H1 (cell line): ENCODE measurements at regions not wholly inside any gene's neighbourhood (a gene's known extent, or its start where the extent isn't known, plus 50 kb on each side); places are given as distances from the start of the nearest gene placed in this dataset.

Source experiments
- CTCF ChIA-PET: fragments of 300-600 bp; sonication (Branson Sonifier 250); formaldehyde crosslinking; loops from one replicate; lab custom pipeline; 2021; ENCODE audit not compliant: partially characterized antibody; lab: Charles Lee
- POLR2A ChIA-PET: fragments of 300-600 bp; sonication (Branson Sonifier 250); formaldehyde crosslinking; loops from one replicate; lab custom pipeline; 2021; ENCODE audit warnings: inconsistent platforms; ENCODE audit not compliant: partially characterized antibody; lab: Charles Lee
- DNase-seq, 2 experiments: peaks; one replicate each; pipeline versions ENCODE4 v3.0.0 to v3.0.0-alpha.2; 2010 to 2022; ENCODE audit warnings: low spot score in 2 of 2, low read depth in 1 of 2, mixed read lengths in 1 of 2
- FAIRE-seq: peaks from 2 replicates; lab custom pipeline; 2011; peaks lifted over from hg19 to GRCh38; lab: Jason Lieb, UNC
- H2AFZ ChIP-seq: 2 replicates; pipeline ENCODE4 v1.8.1; 2012; ENCODE audit warnings: low read length, inconsistent platforms
- H2AK5ac ChIP-seq: 2 replicates; pipeline ENCODE4 v1.6.1; 2013; ENCODE audit warnings: low read depth, low read length
- H2BK120ac ChIP-seq: replicated peaks from 2 replicates; pipeline ENCODE3; 2013; ENCODE audit warnings: low read depth, low read length, inconsistent platforms
- H2BK12ac ChIP-seq: 2 replicates; pipeline ENCODE4 v1.6.1; 2013; ENCODE audit warnings: low read depth, low read length
- H2BK15ac ChIP-seq: 2 replicates; pipeline ENCODE4 v1.6.1; 2013; ENCODE audit warnings: low read length
- H2BK20ac ChIP-seq: 2 replicates; pipeline ENCODE4 v1.6.1; 2013; ENCODE audit warnings: low read length
- H2BK5ac ChIP-seq: 2 replicates; pipeline ENCODE4 v1.6.1; 2013; ENCODE audit warnings: low read depth, low read length
- H3K14ac ChIP-seq: 2 replicates; pipeline ENCODE4 v1.6.1; 2013; ENCODE audit warnings: inconsistent platforms; ENCODE audit not compliant: insufficient read length
- H3K18ac ChIP-seq: 2 replicates; pipeline ENCODE4 v1.6.1; 2013; ENCODE audit warnings: low read length; ENCODE audit errors: extremely low read depth
- H3K23ac ChIP-seq: 2 replicates; pipeline ENCODE4 v1.6.1; 2013; ENCODE audit warnings: inconsistent platforms; ENCODE audit not compliant: insufficient read length
- H3K23me2 ChIP-seq: 2 replicates; pipeline ENCODE4 v1.6.1; 2013; ENCODE audit warnings: low read depth, low read length
- H3K27ac ChIP-seq: 2 replicates; pipeline ENCODE4 v1.6.1; 2011; ENCODE audit warnings: low read depth, low read length, inconsistent platforms
- H3K27me3 ChIP-seq, 4 experiments: replicated peaks in 1 of 4; 1 replicate in 1 of 4; 2 replicates in 3 of 4; pipeline versions ENCODE4 v1.6.1 to v1.8.1; 2011 to 2013; ENCODE audit warnings: low read length in 3 of 4, mild to moderate bottlenecking in 3 of 4, inconsistent platforms in 2 of 4, mixed read lengths in 2 of 4, moderate library complexity in 1 of 4; ENCODE audit not compliant: control insufficient read depth in 3 of 4, insufficient read depth in 3 of 4; ENCODE audit errors: extremely low read depth in 1 of 4
- H3K36me3 ChIP-seq, 4 experiments: 2 replicates each; pipeline versions ENCODE4 v1.6.1 to v1.8.1; 2011 to 2013; ENCODE audit warnings: mild to moderate bottlenecking in 4 of 4, low read length in 3 of 4, moderate library complexity in 2 of 4, control low read depth in 1 of 4, inconsistent platforms in 1 of 4; ENCODE audit not compliant: insufficient read depth in 4 of 4, control insufficient read depth in 2 of 4
- H3K4ac ChIP-seq: replicated peaks from 2 replicates; pipeline ENCODE3; 2013; ENCODE audit warnings: low read length, low read depth, mixed read lengths, inconsistent platforms; ENCODE audit not compliant: insufficient read length
- H3K4me1 ChIP-seq, 4 experiments: replicated peaks in 1 of 4; 1 replicate in 1 of 4; 2 replicates in 3 of 4; pipeline versions ENCODE4 v1.6.1 to v1.8.1; 2011 to 2013; ENCODE audit warnings: low read length in 3 of 4, inconsistent platforms in 2 of 4, mixed read lengths in 1 of 4; ENCODE audit not compliant: insufficient read depth in 4 of 4, control insufficient read depth in 3 of 4
- H3K4me2 ChIP-seq, 2 experiments: 2 replicates each; pipeline versions ENCODE4 v1.6.1 to v1.8.1; 2011 to 2013; ENCODE audit warnings: low read depth in 2 of 2, low read length in 2 of 2, control low read depth in 1 of 2, inconsistent platforms in 1 of 2, mild to moderate bottlenecking in 1 of 2; ENCODE audit not compliant: insufficient read depth in 1 of 2
- H3K4me3 ChIP-seq, 4 experiments: fragments of 200-600, 300-600 bp in 1 of 4; sonication (generic), shearing (Covaris generic), sonication (Bioruptor Twin) in 1 of 4; 2 replicates each; pipeline versions ENCODE4 v1.5.1 to v1.8.1; 2011 to 2016; ENCODE audit warnings: low read length in 4 of 4, low read depth in 3 of 4, control low read depth in 2 of 4, inconsistent platforms in 2 of 4, mild to moderate bottlenecking in 2 of 4, mixed read lengths in 1 of 4, moderate library complexity in 1 of 4; ENCODE audit not compliant: insufficient read depth in 2 of 4; ENCODE audit errors: extremely low read depth in 1 of 4
- H3K56ac ChIP-seq: replicated peaks from 2 replicates; pipeline ENCODE3; 2013; ENCODE audit warnings: low read depth, mild to moderate bottlenecking, mixed read lengths, low read length, inconsistent platforms; ENCODE audit not compliant: insufficient read length
- H3K79me1 ChIP-seq: 2 replicates; pipeline ENCODE4 v1.6.1; 2013; ENCODE audit warnings: low read depth, low read length, control low read depth
- H3K79me2 ChIP-seq, 2 experiments: 2 replicates each; pipeline versions ENCODE4 v1.6.1 to v1.8.1; 2012 to 2013; ENCODE audit warnings: low read length in 2 of 2, mild to moderate bottlenecking in 2 of 2, inconsistent platforms in 1 of 2; ENCODE audit not compliant: insufficient read depth in 2 of 2, control insufficient read depth in 1 of 2
- H3K9ac ChIP-seq, 4 experiments: replicated peaks in 1 of 4; 1 replicate in 1 of 4; 2 replicates in 3 of 4; pipeline versions ENCODE4 v1.6.1 to v1.8.1; 2011 to 2013; ENCODE audit warnings: low read depth in 3 of 4, low read length in 3 of 4, control low read depth in 2 of 4, mild to moderate bottlenecking in 2 of 4, moderate library complexity in 2 of 4, inconsistent platforms in 1 of 4; ENCODE audit errors: extremely low read depth in 1 of 4
- H3K9me3 ChIP-seq, 2 experiments: 2 replicates each; pipeline versions ENCODE4 v1.6.1 to v1.8.1; 2012 to 2013; ENCODE audit warnings: mild to moderate bottlenecking in 2 of 2, moderate library complexity in 2 of 2, control low read depth in 1 of 2, inconsistent platforms in 1 of 2, low read depth in 1 of 2, low read length in 1 of 2, mixed read lengths in 1 of 2; ENCODE audit not compliant: insufficient read depth in 2 of 2
- H4K20me1 ChIP-seq, 2 experiments: replicated peaks in 1 of 2; 2 replicates each; pipeline versions ENCODE3 to v1.8.1; 2011 to 2013; ENCODE audit warnings: inconsistent platforms in 2 of 2, low read length in 2 of 2, mild to moderate bottlenecking in 1 of 2; ENCODE audit not compliant: insufficient read depth in 2 of 2, control insufficient read depth in 1 of 2
- H4K5ac ChIP-seq: 2 replicates; pipeline ENCODE4 v1.6.1; 2013; ENCODE audit warnings: low read length, low read depth, mixed read lengths, inconsistent platforms; ENCODE audit not compliant: insufficient read length
- H4K8ac ChIP-seq: 2 replicates; pipeline ENCODE4 v1.8.0; 2013; ENCODE audit warnings: mild to moderate bottlenecking, moderate library complexity, low read length, inconsistent platforms; ENCODE audit not compliant: insufficient read depth; ENCODE audit errors: extremely low read depth
- H4K91ac ChIP-seq: replicated peaks from 2 replicates; pipeline ENCODE3; 2013; ENCODE audit warnings: low read length, mixed read lengths, inconsistent platforms; ENCODE audit not compliant: insufficient read length
- BCL11A ChIP-seq, 2 experiments: IDR thresholded peaks; one replicate each; pipeline ENCODE4 v1.6.1; 2011; ENCODE audit warnings: low read depth in 2 of 2, low read length in 2 of 2, mild to moderate bottlenecking in 2 of 2
- CBX8 ChIP-seq: fragments of 300-800, 300-1000 bp; sonication (generic); IDR thresholded peaks from 2 replicates; pipeline ENCODE4 v1.7.1; 2016; ENCODE audit warnings: low read depth, low read length, borderline replicate concordance
- FOSL1 ChIP-seq: IDR thresholded peaks from 2 replicates; pipeline ENCODE4 v1.6.1; 2011; ENCODE audit warnings: mild to moderate bottlenecking, low read depth, low read length, moderate library complexity; ENCODE audit not compliant: insufficient read depth
- GABPA ChIP-seq: IDR thresholded peaks from 2 replicates; pipeline ENCODE4 v1.6.1; 2011; ENCODE audit warnings: mild to moderate bottlenecking, low read length, moderate library complexity, borderline replicate concordance; ENCODE audit not compliant: insufficient read depth
- JUN ChIP-seq: IDR thresholded peaks from 2 replicates; pipeline ENCODE4 v1.6.1; 2011; ENCODE audit warnings: low read depth, mild to moderate bottlenecking, improper control_type of control experiment, low read length
- KDM1A ChIP-seq: fragments of 200-600, 300-600 bp; sonication (generic); IDR thresholded peaks from 2 replicates; pipeline ENCODE4 v1.7.1; 2016; ENCODE audit warnings: mild to moderate bottlenecking, low read length, borderline replicate concordance
- MAX ChIP-seq: IDR thresholded peaks from 2 replicates; pipeline ENCODE4 v1.6.1; 2012; ENCODE audit warnings: inconsistent platforms
- RAD21 ChIP-seq, 2 experiments: IDR thresholded peaks in 1 of 2; conservative IDR thresholded peaks in 1 of 2; 2 replicates each; pipeline ENCODE4 v1.6.1; 2011; ENCODE audit warnings: low read depth in 2 of 2, low read length in 2 of 2, improper control_type of control experiment in 1 of 2, inconsistent platforms in 1 of 2, mild to moderate bottlenecking in 1 of 2, moderate library complexity in 1 of 2
- RBBP5 ChIP-seq: IDR thresholded peaks from 2 replicates; pipeline ENCODE4 v1.7.1; 2012; ENCODE audit warnings: low read depth, mild to moderate bottlenecking, inconsistent platforms, low read length, moderate library complexity, borderline replicate concordance
- RNF2 ChIP-seq: fragments of 200-900, 300-1000 bp; sonication (generic); IDR thresholded peaks from 2 replicates; pipeline ENCODE4 v1.7.1; 2016; ENCODE audit warnings: borderline replicate concordance, low read depth, mild to moderate bottlenecking, antibody characterized with exemption, low read length; ENCODE audit not compliant: poor library complexity, severe bottlenecking; ENCODE audit errors: missing control alignments
- SIN3A ChIP-seq, 2 experiments: IDR thresholded peaks in 1 of 2; conservative IDR thresholded peaks in 1 of 2; 2 replicates each; pipeline ENCODE4 v1.6.1; 2011 to 2012; ENCODE audit warnings: low read length in 2 of 2, improper control_type of control experiment in 1 of 2, low read depth in 1 of 2, mild to moderate bottlenecking in 1 of 2
- SIX5 ChIP-seq: IDR thresholded peaks from 2 replicates; pipeline ENCODE4 v1.6.1; 2011; ENCODE audit warnings: mild to moderate bottlenecking, low read depth, low read length
- WGBS, 2 experiments: shearing (Covaris generic) in 1 of 2; methylation state at CpG; one replicate each; pipeline versions ENCODE4 v1.1.6 to v1.1.7; 2013 to 2015; ENCODE audit warnings: low lambda C conversion rate in 2 of 2, mixed read lengths in 2 of 2, inconsistent platforms in 1 of 2, low coverage in 1 of 2, missing lambda C conversion rate in 1 of 2; ENCODE audit not compliant: insufficient replicate concordance in 2 of 2, insufficient coverage in 1 of 2, insufficient read length in 1 of 2; ENCODE audit errors: extremely low coverage in 1 of 2, missing lambda C conversion rate in 1 of 2; 5-methylcytosine and 5-hydroxymethylcytosine counted together
- TF ChIP-seq, protein P1 (sequence below): IDR thresholded peaks from 2 replicates; pipeline ENCODE4 v1.6.1; 2011; ENCODE audit warnings: low read depth, mild to moderate bottlenecking, low read length; ENCODE audit not compliant: insufficient read depth

DNA sequence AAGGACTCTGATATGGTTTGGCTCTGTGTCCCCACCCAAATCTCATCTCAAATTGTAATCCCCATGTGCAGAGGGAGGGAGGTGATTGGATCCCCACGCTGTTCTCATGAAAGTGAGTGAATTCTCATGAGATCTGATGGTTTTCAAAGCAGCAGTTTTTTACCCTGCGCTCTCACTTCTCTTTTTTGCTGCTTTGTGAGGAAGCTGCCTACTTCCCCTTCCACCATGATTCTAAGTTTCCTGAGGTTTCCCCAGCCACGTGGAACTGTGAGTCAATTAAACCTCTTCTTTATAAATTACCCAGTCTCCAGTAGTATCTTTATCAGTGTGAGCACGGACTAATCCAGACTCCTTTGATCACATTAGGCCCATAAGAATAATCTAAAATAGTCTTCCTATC is 719.7 kb upstream of the CDH8 start:
- Histone ChIP-seq H2AFZ (no peak overlapping the region), H3K18ac (no peak overlapping the region), H3K27me3 (no peaks in the 10 kb centered on the region), H3K9me3 (no peaks in the 10 kb centered on the region), H3K4me3 (no peak overlapping the region), H3K4ac (no peak overlapping the region), H2AK5ac (no peak overlapping the region), H3K36me3 (no peaks in the 10 kb centered on the region), H3K27ac (no peak overlapping the region), H3K4me1 (no peaks in the 10 kb centered on the region), H2BK15ac (no peak overlapping the region), H3K56ac (no peak overlapping the region), H3K79me1 (no peaks in the 10 kb centered on the region), H2BK120ac (no peak overlapping the region), H4K5ac (no peak overlapping the region), H2BK20ac (no peak overlapping the region), H3K79me2 (no peaks in the 10 kb centered on the region), H4K8ac (no peak overlapping the region), H2BK5ac (no peak overlapping the region), H3K14ac (no peak overlapping the region), H2BK12ac (no peak overlapping the region), H3K23ac (no peak overlapping the region), H3K9ac (no peak overlapping the region), H3K4me2 (no peak overlapping the region), H3K23me2 (no peaks in the 10 kb centered on the region), H4K91ac (no peak overlapping the region), H4K20me1 (no peaks in the 10 kb centered on the region)
- FAIRE-seq (no peak), DNase-seq (no peak)
- 85% methylated on average over 4 of the region's 4 CpGs; no CpG with 5 or more reads in 1 of the 2 experiments for WGBS, 2 experiments
- CTCF ChIA-PET: interaction anchor here (0.9 kb wide), 1 partner anchor 8 kb away, joined by 4 read pairs; no protein-coding TSS in a partner anchor
- POLR2A ChIA-PET: no interaction called here
- TF ChIP-seq BCL11A (IDR thresholded peaks at IDR 0.05; ENCODE audit: low read depth in 2 of 2, low read length in 2 of 2): no peak
- TF ChIP-seq MAX: no peak
- TF ChIP-seq JUN: no peak
- TF ChIP-seq RAD21 (IDR thresholded peaks at IDR 0.05 in 1 of 2, conservative IDR thresholded peaks at IDR 0.05 in 1 of 2; ENCODE audit: low read depth in 2 of 2, low read length in 2 of 2): no peak
- TF ChIP-seq GABPA: no peak
- no peak for TF ChIP-seq RBBP5
- no peak for TF ChIP-seq RNF2
- TF ChIP-seq SIX5: no peak
- TF ChIP-seq SIN3A (conservative IDR thresholded peaks at IDR 0.05 in 1 of 2, IDR thresholded peaks at IDR 0.05 in 1 of 2; ENCODE audit: low read depth in 1 of 2, low read length in 2 of 2): no peak
- TF ChIP-seq KDM1A: no peak
- TF ChIP-seq, protein P1, sequence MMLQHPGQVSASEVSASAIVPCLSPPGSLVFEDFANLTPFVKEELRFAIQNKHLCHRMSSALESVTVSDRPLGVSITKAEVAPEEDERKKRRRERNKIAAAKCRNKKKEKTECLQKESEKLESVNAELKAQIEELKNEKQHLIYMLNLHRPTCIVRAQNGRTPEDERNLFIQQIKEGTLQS: no peak
- no peak for TF ChIP-seq CBX8
- TF ChIP-seq FOSL1: no peak
